Jurkat, Clone E6-1 (cell line): ENCODE measurements at regions not wholly inside any gene's neighbourhood (a gene's known extent, or its start where the extent isn't known, plus 50 kb on each side); places are given as distances from the start of the nearest gene placed in this dataset.
"Not testable (repeated sequence)": the region's sequence is repeated elsewhere in the genome, so short reads cannot be mapped to it uniquely, and the experiment has no call there.

Experiments used
- DNase-seq: peaks from one replicate; pipeline ENCODE4 v3.0.0-alpha.2; 2011; ENCODE audit warnings: low read depth, low spot score
- H3K4me3 ChIP-seq: 2 replicates; pipeline ENCODE4 v1.5.1; 2011; ENCODE audit warnings: mild to moderate bottlenecking, low read length, control low read depth, moderate library complexity

DNA sequence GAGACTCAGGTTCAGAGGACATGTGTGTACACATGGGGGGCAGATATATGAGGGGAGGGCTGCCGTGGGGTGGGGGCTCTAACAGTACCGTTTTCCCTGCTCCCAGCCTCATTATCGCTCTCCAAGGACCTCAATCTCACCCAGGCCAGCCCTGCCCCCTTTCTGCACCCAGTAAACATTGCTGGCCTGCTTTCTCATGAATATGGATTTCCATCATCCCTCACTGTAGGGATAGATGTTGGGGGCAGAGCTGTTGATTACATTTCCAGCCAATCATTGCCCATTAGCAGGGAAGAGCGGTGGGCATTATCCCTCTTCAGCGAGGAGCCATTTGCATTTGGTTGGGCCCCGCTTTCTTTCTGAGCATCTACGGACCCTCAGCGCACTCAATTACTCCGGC is 273.8 kb downstream of the RPS6KC1 start:
- no peak overlapping the region for H3K4me3 ChIP-seq
- DNase-seq: no peak

GRCh38 chr1:213325482-213325881 is 274.4 kb downstream of the RPS6KC1 start:
- DNase-seq: no peak
- no peak overlapping the region for H3K4me3 ChIP-seq

- DNase-seq: no peak
- H3K4me3 ChIP-seq: no peak overlapping the region
Observed at GRCh38 chr1:213326281-213327016, 275.4 kb downstream of the RPS6KC1 start.

DNA sequence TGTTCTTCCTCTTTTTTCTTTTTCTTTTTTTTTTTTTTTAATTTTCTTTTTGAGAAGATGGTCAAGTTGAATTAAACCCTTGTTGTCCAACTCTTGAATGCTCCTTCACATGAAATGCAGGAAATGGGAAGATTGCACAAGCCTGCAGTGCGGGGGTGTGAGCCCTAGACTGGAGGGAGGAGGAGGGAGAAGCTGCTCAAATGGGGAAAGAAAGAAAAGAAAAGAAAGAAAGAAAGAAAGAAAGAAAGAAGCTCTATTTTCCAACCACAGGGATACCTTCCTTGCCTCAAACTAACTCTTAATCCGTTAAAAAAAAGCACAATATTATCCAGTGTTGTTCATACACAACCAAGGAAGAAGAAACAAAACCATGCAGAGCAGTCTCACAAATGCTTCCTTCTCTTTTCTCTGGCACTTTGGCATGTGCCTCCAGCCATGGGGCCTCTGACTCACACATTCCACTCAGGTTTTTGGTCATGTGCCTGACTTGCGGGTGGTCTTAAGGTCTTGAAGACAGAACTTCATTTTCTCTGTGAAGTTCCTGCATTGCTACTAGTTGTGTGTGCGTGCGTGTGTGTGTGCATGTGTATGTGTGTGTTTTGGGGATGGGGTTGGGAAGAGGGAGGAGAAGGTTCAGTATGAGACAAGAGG is 276.1 kb downstream of the RPS6KC1 start:
- DNase-seq: no peak
- no peak overlapping the region for H3K4me3 ChIP-seq

DNA sequence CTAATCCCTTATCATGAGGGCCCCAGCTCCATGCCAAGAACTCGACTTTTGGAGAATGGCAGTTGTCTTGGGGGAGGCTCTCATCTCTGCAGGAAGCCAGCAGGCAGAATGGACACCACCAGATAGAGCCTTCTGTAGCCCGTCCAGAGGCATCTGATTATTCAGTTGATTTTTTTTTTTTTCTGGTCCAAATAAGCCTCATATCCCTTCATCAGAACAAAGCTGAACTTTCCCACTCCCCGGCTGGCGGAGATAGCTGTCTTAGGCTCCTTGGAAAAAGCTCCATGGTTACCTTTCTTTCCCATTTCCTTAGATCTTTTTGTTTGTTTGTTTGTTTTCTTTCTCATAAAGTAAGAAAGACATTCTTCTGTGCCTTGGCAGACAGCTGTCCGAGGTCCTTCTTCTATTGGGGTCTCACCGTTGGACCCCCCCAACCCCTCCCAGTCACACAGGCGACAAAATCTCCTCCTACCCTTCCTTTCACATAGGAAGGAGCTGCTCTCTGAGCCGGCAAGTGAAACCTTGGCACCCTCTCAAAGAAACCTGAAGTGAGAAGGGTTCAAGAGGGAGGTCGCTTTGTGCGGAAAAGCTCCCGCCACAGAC is 278.5 kb downstream of the RPS6KC1 start:
- no peak overlapping the region for H3K4me3 ChIP-seq
- no peak for DNase-seq

DNA sequence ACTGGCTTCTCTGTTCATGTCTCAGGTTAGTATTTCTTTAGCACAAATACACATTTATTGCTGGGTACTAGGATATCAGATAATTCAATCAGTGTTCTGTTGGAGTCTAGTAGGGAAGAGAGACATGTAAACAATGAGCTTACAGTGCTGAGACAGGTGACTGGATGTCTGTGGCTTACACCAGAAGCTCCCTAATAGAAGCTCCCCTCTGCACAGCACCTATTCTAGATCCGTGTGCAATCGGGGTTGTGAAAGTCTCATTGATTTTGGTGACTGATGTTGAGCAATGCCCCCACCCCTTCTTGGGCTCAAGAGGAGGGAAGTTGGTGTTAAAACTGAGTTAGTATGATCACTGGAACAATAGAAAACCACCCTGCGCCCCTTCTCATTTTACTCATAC is 279.2 kb downstream of the RPS6KC1 start:
- DNase-seq: no peak
- no peak overlapping the region for H3K4me3 ChIP-seq

DNA sequence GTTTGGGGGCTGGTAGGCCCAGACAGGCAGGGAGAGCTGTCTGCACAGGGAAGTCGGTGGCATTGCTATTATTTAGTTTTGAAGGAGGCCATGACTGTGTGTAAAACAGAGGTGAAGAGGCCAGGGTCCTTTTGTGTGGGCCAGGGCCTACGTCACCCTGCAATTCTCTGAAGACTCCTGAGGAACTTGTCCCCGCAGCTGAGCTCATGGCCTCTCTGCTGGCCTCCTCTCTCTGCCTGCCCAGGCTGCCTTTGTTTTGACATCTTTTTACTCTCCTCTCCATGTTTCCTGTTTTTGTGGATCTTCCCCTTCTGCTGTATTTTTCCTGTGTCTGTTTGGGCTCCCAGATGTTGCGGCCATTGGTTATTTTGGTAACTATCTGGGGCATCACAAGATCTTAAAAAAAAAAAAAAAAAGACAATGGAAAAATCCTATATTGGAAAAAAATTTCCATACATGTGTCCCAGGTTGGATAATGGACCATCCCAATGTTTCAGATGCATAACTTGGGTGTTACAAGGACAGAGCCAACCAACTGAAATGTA is 280.7 kb downstream of the RPS6KC1 start:
- DNase-seq: no peak
- H3K4me3 ChIP-seq: no peak overlapping the region

GRCh38 chr1:213332491-213332890 is 281.4 kb downstream of the RPS6KC1 start:
- no peak for DNase-seq
- no peak overlapping the region for H3K4me3 ChIP-seq

- no peak overlapping the region for H3K4me3 ChIP-seq
Observed at GRCh38 chr1:213333121-213333520, 282.1 kb downstream of the RPS6KC1 start.

GRCh38 chr1:213335084-213335483 is 284.0 kb downstream of the RPS6KC1 start:
- no peak overlapping the region for H3K4me3 ChIP-seq
- no peak for DNase-seq

More at GRCh38 chr1:213333121-213333520, 282.1 kb downstream of the RPS6KC1 start:
- DNase-seq: no peak

DNA sequence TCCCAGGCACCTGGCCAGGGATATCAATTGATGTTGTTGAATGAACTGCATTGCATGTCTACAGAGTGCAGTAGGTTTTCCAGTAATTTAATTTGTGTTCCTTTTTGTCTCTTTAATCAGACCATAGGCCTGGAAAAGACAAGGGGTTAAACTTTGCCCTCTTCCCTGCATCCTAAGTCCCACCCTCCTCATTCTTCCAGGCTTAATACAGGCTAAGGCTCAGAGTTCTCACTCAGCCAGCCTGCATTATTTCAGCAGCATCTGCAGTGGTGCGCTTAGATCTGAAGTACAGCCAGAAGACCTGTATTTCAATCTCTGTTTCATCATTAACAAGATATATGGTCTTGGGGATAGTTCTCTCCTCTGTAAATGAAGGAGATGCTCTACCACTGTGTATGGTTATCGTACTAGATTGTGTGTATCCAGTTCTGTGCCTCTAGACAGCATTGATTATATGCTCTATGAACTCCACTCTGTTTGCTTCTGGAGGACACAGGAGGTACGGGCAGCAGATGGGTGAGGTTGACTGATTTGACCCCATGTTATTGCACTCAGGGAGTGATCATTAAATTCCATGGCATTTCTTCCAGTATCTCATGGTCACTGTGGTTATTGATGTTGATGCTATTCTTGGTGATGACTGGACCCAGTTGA is 286.1 kb downstream of the RPS6KC1 start:
- H3K4me3 ChIP-seq: no peak overlapping the region
- DNase-seq: no peak

GRCh38 chr1:213340593-213340992 is 289.6 kb downstream of the RPS6KC1 start:
- no peak overlapping the region for H3K4me3 ChIP-seq
- no peak for DNase-seq

- no peak overlapping the region for H3K4me3 ChIP-seq
- DNase-seq: no peak
Observed at GRCh38 chr1:213345621-213346020, 294.6 kb downstream of the RPS6KC1 start.

DNA sequence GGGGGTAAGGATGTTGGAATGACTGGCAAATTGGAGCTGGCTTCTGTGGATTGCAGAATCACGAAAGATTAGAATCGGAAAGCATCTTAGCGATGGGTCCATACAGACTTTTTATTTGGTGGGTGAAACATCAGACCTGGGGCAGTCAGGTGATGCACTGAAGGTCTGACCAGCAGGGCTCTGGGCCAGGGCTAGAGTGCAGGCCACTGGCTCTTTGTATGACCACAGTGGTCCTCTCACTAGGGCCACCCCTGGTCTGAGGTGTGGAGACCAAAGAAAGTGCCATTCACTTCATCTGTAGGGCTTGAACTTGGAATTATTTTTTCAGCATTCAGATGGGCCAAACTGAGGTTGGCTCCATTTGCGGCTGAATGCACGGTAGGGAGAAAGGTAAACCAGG is 306.4 kb downstream of the RPS6KC1 start:
- DNase-seq: no peak
- no peak overlapping the region for H3K4me3 ChIP-seq

DNA sequence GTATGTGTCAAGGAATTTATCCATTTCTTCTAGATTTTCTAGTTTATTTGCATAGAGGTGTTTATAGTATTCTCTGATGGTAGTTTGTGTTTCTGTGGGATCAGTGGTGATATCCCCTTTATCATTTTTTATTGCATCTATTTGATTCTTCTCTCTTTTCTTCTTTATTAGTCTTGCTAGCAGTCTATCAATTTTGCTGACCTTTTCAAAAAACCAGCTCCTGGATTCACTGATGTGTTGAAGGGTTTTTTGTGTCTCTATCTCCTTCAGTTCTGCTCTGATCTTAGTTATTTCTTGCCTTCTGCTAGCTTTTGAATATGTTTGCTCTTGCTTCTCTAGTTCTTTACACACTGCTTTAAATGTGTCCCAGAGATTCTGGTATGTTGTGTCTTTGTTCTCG is 307.3 kb downstream of the RPS6KC1 start:
- H3K4me3 ChIP-seq, DNase-seq: not testable (repeated sequence)

DNA sequence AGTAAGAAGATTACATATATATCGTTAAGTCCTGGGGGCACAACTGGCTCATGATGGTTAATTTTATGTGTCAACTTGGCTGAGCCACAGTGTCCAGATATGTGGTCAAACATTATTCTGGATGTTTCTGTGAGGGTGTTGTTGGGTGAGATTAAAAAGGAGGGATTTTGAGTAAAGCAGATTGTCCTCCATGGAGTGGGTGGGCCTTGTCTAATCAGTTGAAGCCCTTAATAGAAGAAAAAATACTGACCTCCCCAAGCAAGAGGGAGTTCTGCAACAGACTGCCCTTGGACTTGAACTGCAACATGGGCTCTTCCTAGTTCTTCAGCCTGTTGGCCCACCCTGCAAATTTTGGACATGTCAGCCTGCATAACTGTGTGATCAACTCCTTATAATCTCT is 311.6 kb downstream of the RPS6KC1 start:
- no peak overlapping the region for H3K4me3 ChIP-seq
- DNase-seq: no peak

DNA sequence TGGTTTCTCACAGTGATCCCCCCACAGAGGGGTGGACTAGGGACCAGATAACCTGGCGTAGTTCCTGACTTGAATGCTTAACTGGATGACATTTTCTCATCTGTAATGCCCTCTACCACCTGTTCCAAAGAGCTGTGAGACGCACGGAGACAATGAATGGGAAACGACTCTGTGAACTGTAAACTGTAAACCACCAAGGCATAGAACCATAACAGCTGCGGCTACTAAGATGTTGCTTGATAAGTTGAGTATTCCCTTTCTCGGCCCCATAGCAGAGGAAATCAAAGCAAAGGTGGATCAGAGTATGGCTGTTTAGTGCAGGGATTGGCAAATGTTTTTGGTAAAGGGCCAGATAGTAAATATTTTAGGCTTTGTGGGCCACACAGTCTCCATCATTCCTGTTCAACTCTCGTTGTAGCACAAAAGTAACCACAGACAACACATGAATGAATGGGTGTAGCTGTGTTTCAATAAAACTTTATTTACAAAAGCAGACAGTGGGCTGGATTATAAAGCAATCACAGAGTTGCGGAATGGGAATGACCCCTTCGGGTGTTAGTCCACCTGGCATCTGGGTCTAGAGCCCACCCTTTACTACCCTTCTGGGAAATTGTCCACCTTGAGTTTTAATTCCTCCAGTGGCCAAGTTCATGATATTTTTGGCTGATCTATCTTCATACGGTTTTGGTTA is 315.2 kb downstream of the RPS6KC1 start:
- H3K4me3 ChIP-seq: no peak overlapping the region
- DNase-seq: peak; percentile 67

- H3K4me3 ChIP-seq: no peak overlapping the region
- no peak for DNase-seq
Observed at GRCh38 chr1:213369465-213369864, 318.4 kb downstream of the RPS6KC1 start.

DNA sequence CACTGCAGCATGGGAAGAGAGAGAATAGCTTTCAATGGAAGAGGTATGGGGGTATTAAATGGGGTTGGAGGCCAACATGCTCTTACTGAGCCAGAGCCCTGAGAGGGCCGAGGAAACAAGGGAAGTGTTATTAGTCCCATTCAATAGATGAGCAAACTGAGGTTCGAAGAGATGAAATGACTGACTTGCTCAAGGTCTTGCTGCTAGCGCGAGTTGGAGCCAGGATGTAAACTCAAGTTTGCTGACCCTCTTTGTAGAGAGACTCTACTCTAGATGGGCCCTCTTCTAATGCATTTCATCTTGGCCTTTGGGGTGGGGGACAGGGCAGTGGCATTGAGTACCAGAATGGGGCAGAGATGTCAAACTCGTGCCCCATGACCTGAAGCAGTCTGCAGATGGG is 319.5 kb downstream of the RPS6KC1 start:
- H3K4me3 ChIP-seq: no peak overlapping the region
- DNase-seq: no peak
